ENCODE measurements at regions not wholly inside any gene's neighbourhood (a gene's known extent, or its start where the extent isn't known, plus 50 kb on each side); places are given as distances from the start of the nearest gene placed in this dataset.

GRCh38 chr14:86794689-86795088, 1198.3 kb downstream of the GALC start:
- TF ChIP-seq CTCF (IDR thresholded peaks at IDR 0.05; ENCODE audit: poor library complexity) (no peak), EZH2 (IDR thresholded peaks at IDR 0.05; ENCODE audit: borderline replicate concordance) (no peak)

Measured in hepatocyte (in vitro differentiated cells).